Endothelial cell of umbilical vein (primary cell): ENCODE measurements at regions not wholly inside any gene's neighbourhood (a gene's known extent, or its start where the extent isn't known, plus 50 kb on each side); places are given as distances from the start of the nearest gene placed in this dataset.

Experiments
- BruUV-seq: library from RNA; stranded (reverse); fragments of 400-500 nt; replicated peaks from 2 replicates; lab custom pipeline; 2021; lab: Mats Ljungman, UMichigan
- CTCF ChIA-PET: fragments of 300-600, 350-600 bp; sonication (Branson Sonifier 250); formaldehyde crosslinking; loops from one replicate; lab custom pipeline; 2021; ENCODE audit warnings: antibody characterized with exemption, inconsistent platforms; lab: Charles Lee
- POLR2A ChIA-PET: fragments of 300-600, 350-600 bp; sonication (Branson Sonifier 250); formaldehyde crosslinking; loops from one replicate; lab custom pipeline; 2021; ENCODE audit warnings: antibody characterized with exemption, inconsistent platforms; lab: Charles Lee
- DNase-seq: peaks from one replicate; pipeline ENCODE4 v3.0.0-alpha.2; 2011; ENCODE audit warnings: low read depth, low spot score
- FAIRE-seq: peaks from 2 replicates; lab custom pipeline; 2011; peaks lifted over from hg19 to GRCh38; lab: Jason Lieb, UNC
- H2AFZ ChIP-seq: 2 replicates; pipeline ENCODE4 v1.6.0; 2012; ENCODE audit warnings: low read depth, low read length, control low read depth, inconsistent platforms
- H3K27ac ChIP-seq: 2 replicates; pipeline ENCODE4 v1.5.1; 2011; ENCODE audit warnings: low read depth, mild to moderate bottlenecking, control low read depth, low read length, moderate library complexity; ENCODE audit not compliant: insufficient read depth
- H3K27me3 ChIP-seq, 2 experiments: 2 replicates each; pipeline versions ENCODE4 v1.6.0 to v1.6.1; 2011; ENCODE audit warnings: low read length in 2 of 2, mixed read lengths in 1 of 2; ENCODE audit not compliant: control insufficient read depth in 2 of 2, insufficient read depth in 2 of 2
- H3K36me3 ChIP-seq, 2 experiments: 2 replicates in 1 of 2; 3 replicates in 1 of 2; pipeline ENCODE4 v1.5.1; 2011; ENCODE audit warnings: low read length in 2 of 2, mild to moderate bottlenecking in 1 of 2, moderate library complexity in 1 of 2; ENCODE audit not compliant: control insufficient read depth in 2 of 2, insufficient read depth in 2 of 2; ENCODE audit errors: extremely low read depth in 1 of 2
- H3K4me1 ChIP-seq: 3 replicates; pipeline ENCODE4 v1.5.1; 2011; ENCODE audit warnings: mild to moderate bottlenecking, low read length; ENCODE audit not compliant: control insufficient read depth, insufficient read depth; ENCODE audit errors: extremely low read depth
- H3K4me2 ChIP-seq: 2 replicates; pipeline ENCODE4 v1.6.1; 2011; ENCODE audit warnings: low read length, control low read depth, mixed read lengths; ENCODE audit not compliant: insufficient read depth
- H3K4me3 ChIP-seq, 3 experiments: fragments of 200-600 bp in 1 of 3; sonication (generic), shearing (Covaris generic) in 1 of 3; replicated peaks in 1 of 3; 2 replicates each; pipeline ENCODE4 v1.5.1; 2011 to 2016; ENCODE audit warnings: control low read depth in 3 of 3, low read length in 3 of 3, mild to moderate bottlenecking in 2 of 3, inconsistent platforms in 1 of 3, low read depth in 1 of 3, moderate library complexity in 1 of 3; ENCODE audit not compliant: insufficient read depth in 1 of 3
- H3K79me2 ChIP-seq: 2 replicates; pipeline ENCODE4 v1.6.0; 2012; ENCODE audit warnings: low read length, inconsistent platforms; ENCODE audit not compliant: control insufficient read depth, insufficient read depth
- H3K9ac ChIP-seq: replicated peaks from 2 replicates; pipeline ENCODE3; 2011; ENCODE audit warnings: low read length, control low read depth; ENCODE audit not compliant: insufficient read depth; ENCODE audit errors: extremely low read depth
- H3K9me1 ChIP-seq: replicated peaks from 3 replicates; pipeline ENCODE4 v1.6.0; 2011; ENCODE audit warnings: mild to moderate bottlenecking, low read length; ENCODE audit not compliant: control insufficient read depth, insufficient read depth; ENCODE audit errors: extremely low read depth
- H3K9me3 ChIP-seq: replicated peaks from 2 replicates; pipeline ENCODE4 v1.5.1; 2012; ENCODE audit warnings: low read length, inconsistent platforms; ENCODE audit not compliant: control insufficient read depth, insufficient read depth
- H4K20me1 ChIP-seq: replicated peaks from 2 replicates; pipeline ENCODE3; 2011; ENCODE audit warnings: mild to moderate bottlenecking, low read length; ENCODE audit not compliant: control insufficient read depth, insufficient read depth; ENCODE audit errors: extremely low read depth
- FOS ChIP-seq: IDR thresholded peaks from 2 replicates; pipeline ENCODE4 v1.6.1; 2011; ENCODE audit warnings: mild to moderate bottlenecking, low read length, moderate library complexity, borderline replicate concordance; ENCODE audit not compliant: insufficient read depth
- MAX ChIP-seq: IDR thresholded peaks from 2 replicates; pipeline ENCODE4 v1.6.1; 2011; ENCODE audit not compliant: insufficient read depth, insufficient read length
- MYC ChIP-seq: IDR thresholded peaks from one replicate; pipeline ENCODE4 v1.6.1; 2011; ENCODE audit warnings: mild to moderate bottlenecking, low read depth, low read length
- POLR2AphosphoS5 ChIP-seq: IDR thresholded peaks from 2 replicates; pipeline ENCODE4 v1.6.1; 2012; ENCODE audit warnings: low read depth, mild to moderate bottlenecking, control low read depth, low read length, moderate library complexity; ENCODE audit not compliant: insufficient read depth
- dilution Hi-C: fragments of 300-500 bp; cut with MboI; formaldehyde crosslinking; loops from one replicate; pipeline ENCODE4 v1.15.0; 2019; ENCODE audit warnings: low sequenced_read_pairs; ENCODE audit not compliant: extremely low pct_ligation_motif_present
- intact Hi-C: fragments of 100-400 bp; cut with micrococcal nuclease; formaldehyde crosslinking; loops from one replicate; pipeline ENCODE4 v1.10.0; 2022

GRCh38 chr6:147769496-147770087, 261.1 kb downstream of the SAMD5 start:
- no peaks in the 10 kb centered on the region for H3K4me1 ChIP-seq
- no peak overlapping the region for H3K4me2 ChIP-seq
- H3K9me1 ChIP-seq: no peaks in the 10 kb centered on the region
- intact Hi-C loops: loop anchor here (5.0 to 10.0 kb wide), 2 partner anchors 205 to 262 kb away; partner anchors contain the start of gene SAMD5
- dilution Hi-C loops: no loop called here
- H3K27ac ChIP-seq: no peak overlapping the region
- BruUV-seq: no TSS peak
- ChIA-PET CTCF (interaction anchor here (2.1 kb wide), 1 partner anchor 13 kb away, joined by 7 read pairs; no protein-coding TSS in a partner anchor), POLR2A (no interaction called here)
- DNase-seq (no peak), FAIRE-seq (no peak)
- no peaks in the 10 kb centered on the region for H3K36me3 ChIP-seq
- H3K79me2 ChIP-seq: no peaks in the 10 kb centered on the region
- H3K27me3 ChIP-seq: no peaks in the 10 kb centered on the region
- H3K9ac ChIP-seq: no peak overlapping the region
- no peak for TF ChIP-seq POLR2AphosphoS5
- H3K4me3 ChIP-seq: no peak overlapping the region
- H2AFZ ChIP-seq: no peak overlapping the region
- H3K9me3 ChIP-seq: no peaks in the 10 kb centered on the region
- no peaks in the 10 kb centered on the region for H4K20me1 ChIP-seq

DNA sequence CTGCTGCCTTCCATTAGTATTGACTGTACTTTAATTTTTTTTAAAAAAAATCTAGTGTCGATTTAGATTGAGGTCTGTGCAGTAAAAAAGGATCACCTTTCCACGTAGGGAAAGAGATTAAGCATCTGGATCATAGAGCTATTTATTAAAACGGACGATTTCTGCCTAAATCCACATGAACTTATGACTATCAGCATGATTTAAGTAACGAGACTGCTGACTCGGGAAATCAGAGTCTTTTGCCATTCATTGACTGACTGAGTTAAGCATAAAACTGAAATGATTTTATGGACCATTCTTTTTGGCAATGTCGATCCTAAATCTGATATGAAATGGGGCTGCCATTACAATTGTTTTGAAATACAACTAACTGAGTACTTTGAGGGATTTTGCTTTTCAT, 261.7 kb downstream of the SAMD5 start:
- CTCF ChIA-PET: interaction anchor here (2.1 kb wide), 1 partner anchor 12 kb away, joined by 7 read pairs; no protein-coding TSS in a partner anchor
- dilution Hi-C loops: no loop called here
- POLR2A ChIA-PET: no interaction called here

More for the DNA sequence above, 261.7 kb downstream of the SAMD5 start:
- Histone ChIP-seq H4K20me1 (no peaks in the 10 kb centered on the region), H3K4me3 (no peak overlapping the region), H3K27ac (no peak overlapping the region), H2AFZ (no peak overlapping the region), H3K9me3 (no peaks in the 10 kb centered on the region), H3K27me3 (no peaks in the 10 kb centered on the region), H3K79me2 (no peaks in the 10 kb centered on the region), H3K4me1 (no peaks in the 10 kb centered on the region), H3K4me2 (no peak overlapping the region), H3K36me3 (no peaks in the 10 kb centered on the region), H3K9ac (no peak overlapping the region), H3K9me1 (no peaks in the 10 kb centered on the region)
- FAIRE-seq: no peak
- no TSS peak for BruUV-seq
- no peak for DNase-seq
- TF ChIP-seq FOS (no peak), MYC (no peak), MAX (no peak)
- intact Hi-C loops: loop anchor here (5.0 to 10.0 kb wide), 2 partner anchors 205 to 263 kb away; partner anchors contain the start of gene SAMD5
